Gastroesophageal sphincter (tissue), 3 donors: ENCODE measurements at regions not wholly inside any gene's neighbourhood (a gene's known extent, or its start where the extent isn't known, plus 50 kb on each side); places are given as distances from the start of the nearest gene placed in this dataset.

Experiments used
- EP300 ChIP-seq: sonication (generic); formaldehyde crosslinking; IDR thresholded peaks from one replicate; pipeline ENCODE4 v1.6.1; 2017; ENCODE audit warnings: antibody characterized with exemption, mild to moderate bottlenecking
- POLR2A ChIP-seq, 2 donors: fragments of 450-650 bp; IDR thresholded peaks; one replicate each; pipeline ENCODE4 v1.6.1; 2017; ENCODE audit warnings: antibody characterized with exemption in 2 of 2, mild to moderate bottlenecking in 2 of 2, moderate library complexity in 1 of 2
- POLR2AphosphoS5 ChIP-seq: sonication (generic); formaldehyde crosslinking; IDR thresholded peaks from one replicate; pipeline ENCODE4 v1.6.1; 2017; ENCODE audit warnings: antibody characterized with exemption
- TF ChIP-seq, protein P1 (sequence below), 4 experiments: fragments of 200-600 bp in 2 of 4; fragments of 450-650 bp in 2 of 4; sonication (generic) in 1 of 4; IDR thresholded peaks; one replicate each; pipeline ENCODE4 v1.5.1; 2017 to 2019; ENCODE audit warnings: antibody characterized with exemption in 4 of 4, mild to moderate bottlenecking in 2 of 4, moderate library complexity in 2 of 4

DNA sequence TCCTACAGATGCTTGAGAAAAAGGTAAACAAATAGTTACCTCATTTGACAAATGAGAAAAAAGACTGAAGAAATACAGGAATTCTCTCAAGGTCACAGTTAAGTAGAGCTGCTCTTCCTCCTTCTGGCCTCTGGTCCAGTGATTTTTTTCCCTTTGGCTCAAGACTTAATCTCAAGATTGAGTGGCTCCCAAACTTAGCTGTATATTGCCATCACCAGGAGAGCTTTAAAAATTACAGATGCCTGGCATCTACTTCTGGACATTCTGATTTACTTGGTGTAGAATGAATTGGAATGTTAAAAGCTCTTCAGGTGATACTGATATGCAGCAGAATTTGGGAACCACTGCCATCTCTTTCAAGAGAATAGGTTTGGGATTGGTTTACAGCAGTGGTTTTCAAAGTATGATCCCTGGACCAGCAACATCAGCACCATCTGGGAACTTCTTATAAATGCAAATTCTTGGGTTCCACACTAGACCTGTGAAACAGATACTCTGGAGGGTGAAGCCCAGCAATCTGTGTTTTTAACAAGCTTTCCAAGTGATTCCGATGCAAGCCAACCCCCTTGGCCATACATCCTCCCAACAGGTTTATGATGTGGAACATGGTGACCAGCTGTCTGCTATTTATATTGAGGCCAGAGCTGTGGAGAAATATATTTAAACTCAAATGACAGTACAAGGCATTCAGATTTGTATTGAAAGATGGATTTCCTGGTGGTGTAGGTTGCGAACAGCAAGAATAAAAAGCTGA, 333.0 kb upstream of the RARB start:
- TF ChIP-seq POLR2AphosphoS5 (no peak), POLR2A (IDR thresholded peaks at IDR 0.05) (no peak), EP300 (no peak)
- TF ChIP-seq, protein P1, sequence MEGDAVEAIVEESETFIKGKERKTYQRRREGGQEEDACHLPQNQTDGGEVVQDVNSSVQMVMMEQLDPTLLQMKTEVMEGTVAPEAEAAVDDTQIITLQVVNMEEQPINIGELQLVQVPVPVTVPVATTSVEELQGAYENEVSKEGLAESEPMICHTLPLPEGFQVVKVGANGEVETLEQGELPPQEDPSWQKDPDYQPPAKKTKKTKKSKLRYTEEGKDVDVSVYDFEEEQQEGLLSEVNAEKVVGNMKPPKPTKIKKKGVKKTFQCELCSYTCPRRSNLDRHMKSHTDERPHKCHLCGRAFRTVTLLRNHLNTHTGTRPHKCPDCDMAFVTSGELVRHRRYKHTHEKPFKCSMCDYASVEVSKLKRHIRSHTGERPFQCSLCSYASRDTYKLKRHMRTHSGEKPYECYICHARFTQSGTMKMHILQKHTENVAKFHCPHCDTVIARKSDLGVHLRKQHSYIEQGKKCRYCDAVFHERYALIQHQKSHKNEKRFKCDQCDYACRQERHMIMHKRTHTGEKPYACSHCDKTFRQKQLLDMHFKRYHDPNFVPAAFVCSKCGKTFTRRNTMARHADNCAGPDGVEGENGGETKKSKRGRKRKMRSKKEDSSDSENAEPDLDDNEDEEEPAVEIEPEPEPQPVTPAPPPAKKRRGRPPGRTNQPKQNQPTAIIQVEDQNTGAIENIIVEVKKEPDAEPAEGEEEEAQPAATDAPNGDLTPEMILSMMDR (IDR thresholded peaks at IDR 0.05), result peak in 1 of 4 experiments; percentile 20
